GM12891 (cell line): ENCODE measurements at regions not wholly inside any gene's neighbourhood (a gene's known extent, or its start where the extent isn't known, plus 50 kb on each side); places are given as distances from the start of the nearest gene placed in this dataset.

Experiments used
- DNase-seq: peaks from one replicate; pipeline ENCODE4 v3.0.0; 2011; ENCODE audit warnings: low spot score; ENCODE audit not compliant: insufficient read length
- FAIRE-seq: peaks from 2 replicates; lab custom pipeline; 2011; peaks lifted over from hg19 to GRCh38; lab: Jason Lieb, UNC
- PAX5 ChIP-seq: IDR thresholded peaks from 2 replicates; pipeline ENCODE4 v1.6.1; 2011; ENCODE audit warnings: low read length, moderate library complexity, mild to moderate bottlenecking; ENCODE audit not compliant: insufficient read depth, severe bottlenecking
- POLR2A ChIP-seq: IDR thresholded peaks from 2 replicates; pipeline ENCODE4 v1.6.1; 2011; ENCODE audit warnings: low read depth, low read length, control low read depth
- POLR2AphosphoS5 ChIP-seq: IDR thresholded peaks from 2 replicates; pipeline ENCODE4 v1.6.1; 2011; ENCODE audit warnings: low read depth, low read length, control low read depth
- POU2F2 ChIP-seq: IDR thresholded peaks from 2 replicates; pipeline ENCODE4 v1.6.1; 2011; ENCODE audit warnings: low read depth, mild to moderate bottlenecking, control low read depth, low read length, moderate library complexity
- SPI1 ChIP-seq: IDR thresholded peaks from 2 replicates; pipeline ENCODE4 v1.6.1; 2011; ENCODE audit warnings: low read depth, low read length, control low read depth
- TAF1 ChIP-seq: IDR thresholded peaks from 2 replicates; pipeline ENCODE4 v1.6.1; 2011; ENCODE audit warnings: low read depth, low read length, control low read depth

DNA sequence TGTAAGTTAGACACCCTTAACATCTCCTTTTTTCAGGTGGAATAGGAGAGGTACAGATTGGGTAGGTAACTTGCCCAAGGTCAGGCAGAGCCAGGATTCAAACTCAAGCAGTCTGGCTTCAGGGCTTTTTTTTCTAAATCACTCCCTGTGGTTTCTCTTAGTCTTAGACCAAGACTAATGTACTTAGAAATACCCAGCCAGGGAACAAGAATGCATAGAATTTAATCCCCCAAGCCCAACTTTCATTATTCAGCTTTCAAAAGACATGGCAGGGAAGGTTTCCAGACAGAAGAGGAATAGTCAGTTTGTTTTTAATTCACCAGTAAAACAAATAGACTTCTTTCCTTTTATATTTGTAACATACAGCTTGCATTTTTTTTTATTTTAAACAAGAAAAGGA lies 305.2 kb upstream of the RBFOX1 start:
- DNase-seq (no peak), FAIRE-seq (no peak)
- TF ChIP-seq POU2F2 = no peak

DNA sequence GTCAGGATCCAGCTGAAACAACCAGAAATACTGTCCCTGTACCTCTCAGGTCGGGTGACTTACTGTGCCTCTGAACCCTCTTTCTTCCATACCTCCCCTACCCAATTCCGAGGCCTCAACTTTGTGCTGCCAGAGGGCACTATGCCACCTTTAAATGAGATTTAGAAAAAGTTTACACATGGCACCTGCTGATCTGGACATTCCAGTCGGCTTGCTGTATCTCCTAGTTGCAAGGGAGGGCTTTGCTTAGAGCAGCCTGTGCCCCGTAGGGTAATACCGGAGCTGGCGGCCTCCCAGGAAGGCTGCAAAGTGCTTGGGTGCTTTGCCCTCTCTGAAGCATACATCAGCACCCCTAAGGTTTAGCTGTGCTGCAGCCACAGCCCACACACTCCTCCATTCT lies 306.0 kb upstream of the RBFOX1 start:
- FAIRE-seq (no peak), DNase-seq (no peak)
- TF ChIP-seq POU2F2 (no peak), TAF1 (no peak), POLR2AphosphoS5 (no peak), SPI1 (no peak), POLR2A (no peak), PAX5 (no peak)

- no peak for FAIRE-seq
- TF ChIP-seq TAF1 = no peak
- DNase-seq = peak; percentile 41
Measured at GRCh38 chr16:7025616-7026190, 306.9 kb upstream of the RBFOX1 start.

DNA sequence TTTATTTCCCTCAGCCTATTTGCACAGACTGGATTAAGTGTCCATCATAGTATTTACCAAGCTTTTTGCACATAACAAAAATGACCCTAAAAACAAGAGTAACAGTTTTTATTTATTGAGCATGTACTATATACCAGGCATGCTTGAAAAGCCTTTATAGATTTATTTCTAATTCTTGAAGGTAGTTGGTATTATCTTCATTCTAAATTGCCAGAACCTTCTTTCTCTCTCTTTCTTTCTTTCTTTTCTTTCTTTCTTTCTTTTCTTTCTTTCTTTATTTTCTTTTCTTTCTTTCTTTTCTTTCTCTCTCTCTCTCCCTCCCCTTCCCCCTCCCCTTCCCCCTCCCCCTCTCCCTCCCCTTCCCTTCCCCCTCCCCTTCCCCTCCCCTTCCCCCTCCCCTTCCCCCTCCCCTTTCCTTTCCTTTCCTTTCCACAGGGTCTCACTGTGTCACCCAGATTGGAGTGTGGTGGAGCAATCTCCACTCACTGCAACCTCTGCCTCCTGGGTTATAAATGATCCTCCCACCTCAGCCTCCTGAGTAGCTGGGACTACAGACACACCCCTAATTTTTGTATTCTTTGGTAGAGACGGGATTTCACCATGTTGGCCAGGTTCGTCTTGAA lies 310.9 kb upstream of the RBFOX1 start:
- FAIRE-seq (no peak), DNase-seq (no peak)
- no peak for TF ChIP-seq POU2F2
- no peak for TF ChIP-seq PAX5
- TF ChIP-seq POLR2AphosphoS5 = no peak
- TF ChIP-seq SPI1 = no peak
- no peak for TF ChIP-seq TAF1
- no peak for TF ChIP-seq POLR2A

DNA sequence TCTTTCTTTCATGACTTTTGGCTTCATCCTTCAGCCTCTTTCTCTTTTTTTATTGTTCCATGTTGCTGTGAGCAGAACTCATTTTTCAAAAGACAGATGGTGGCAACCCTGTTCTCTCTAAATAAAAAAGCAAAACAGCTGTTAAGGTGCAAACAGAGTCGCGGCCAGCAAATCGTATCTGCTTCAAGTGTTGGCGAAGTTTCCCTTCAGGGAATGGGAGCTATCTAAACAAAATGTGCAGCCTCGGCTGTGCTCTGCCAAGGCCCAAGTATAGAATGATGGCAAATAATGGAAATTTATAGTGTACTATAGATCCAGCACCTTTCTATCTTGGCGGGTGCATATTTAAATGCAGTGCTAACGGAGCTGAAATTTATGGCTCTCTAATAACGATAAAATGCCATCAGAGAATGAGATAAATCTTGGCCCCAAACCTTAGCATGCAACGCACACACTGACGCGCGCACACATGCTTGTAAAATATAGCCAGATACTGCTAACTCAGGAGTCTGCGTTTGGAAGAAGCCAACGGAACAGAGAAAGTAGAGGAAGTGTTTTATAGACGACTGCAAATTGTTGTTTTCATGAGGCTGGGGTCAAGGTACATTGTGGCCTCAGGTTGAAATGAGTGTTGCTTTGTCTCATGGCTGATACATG lies 315.5 kb upstream of the RBFOX1 start:
- FAIRE-seq = no peak
- TF ChIP-seq TAF1 = no peak
- TF ChIP-seq SPI1 = no peak
- TF ChIP-seq POU2F2 = no peak
- no peak for TF ChIP-seq POLR2AphosphoS5
- no peak for TF ChIP-seq PAX5
- TF ChIP-seq POLR2A = no peak
- no peak for DNase-seq

DNA sequence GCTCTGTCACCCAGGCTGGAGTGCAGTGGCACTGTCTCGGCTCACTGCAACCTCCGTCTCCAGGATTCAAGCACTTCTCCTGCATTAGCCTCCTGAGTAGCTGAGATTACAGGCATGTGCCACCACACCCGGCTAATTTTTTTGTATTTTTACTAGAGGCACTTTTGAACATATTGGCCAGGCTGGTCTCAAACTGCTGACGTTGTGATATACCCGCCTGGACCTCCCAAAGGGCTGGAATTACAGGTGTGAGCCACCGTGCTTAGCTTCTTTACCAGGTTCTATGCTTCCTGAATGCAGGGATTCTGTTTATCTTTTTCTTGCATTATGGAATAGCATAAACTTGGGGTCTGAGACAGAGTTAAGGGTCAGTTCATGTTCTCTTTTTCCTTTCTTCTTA lies 317.9 kb upstream of the RBFOX1 start:
- no peak for TF ChIP-seq PAX5
- no peak for TF ChIP-seq POLR2AphosphoS5
- no peak for TF ChIP-seq POU2F2
- TF ChIP-seq TAF1 = no peak
- TF ChIP-seq SPI1 = no peak
- TF ChIP-seq POLR2A = no peak
- FAIRE-seq (no peak), DNase-seq (no peak)

DNA sequence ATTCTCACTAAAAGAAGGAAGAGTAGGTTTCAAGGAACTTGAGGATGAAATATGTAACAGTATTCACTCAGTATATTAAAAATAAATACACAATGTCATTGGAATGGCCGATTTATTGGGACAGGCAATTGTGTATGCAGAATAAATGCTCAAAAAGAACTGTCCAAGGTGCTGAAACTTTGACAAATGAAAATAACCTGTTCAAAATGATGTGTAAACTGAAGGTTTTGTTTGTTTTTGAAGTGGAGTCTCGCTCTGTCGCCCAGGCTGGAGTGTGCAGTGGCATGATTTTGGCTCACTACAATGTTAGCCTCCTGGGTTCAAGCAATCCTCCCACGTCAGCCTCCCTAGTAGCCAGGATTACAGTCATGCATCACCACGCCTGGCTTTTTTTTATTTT lies 318.7 kb upstream of the RBFOX1 start:
- DNase-seq = no peak
- FAIRE-seq = no peak
- no peak for TF ChIP-seq POU2F2
- TF ChIP-seq SPI1 = no peak
- TF ChIP-seq POLR2AphosphoS5 = no peak

- TF ChIP-seq POLR2AphosphoS5 (no peak), TAF1 (no peak), SPI1 (no peak), PAX5 (no peak), POU2F2 (no peak), POLR2A (no peak)
- DNase-seq (no peak), FAIRE-seq (no peak)
Measured at GRCh38 chr16:7004266-7004665, 328.4 kb upstream of the RBFOX1 start.

GRCh38 chr16:6993544-6993943 lies 339.1 kb upstream of the RBFOX1 start:
- no peak for TF ChIP-seq POU2F2
- no peak for TF ChIP-seq SPI1
- TF ChIP-seq PAX5 = no peak
- no peak for TF ChIP-seq TAF1
- no peak for TF ChIP-seq POLR2AphosphoS5
- TF ChIP-seq POLR2A = no peak
- DNase-seq (no peak), FAIRE-seq (no peak)

DNA sequence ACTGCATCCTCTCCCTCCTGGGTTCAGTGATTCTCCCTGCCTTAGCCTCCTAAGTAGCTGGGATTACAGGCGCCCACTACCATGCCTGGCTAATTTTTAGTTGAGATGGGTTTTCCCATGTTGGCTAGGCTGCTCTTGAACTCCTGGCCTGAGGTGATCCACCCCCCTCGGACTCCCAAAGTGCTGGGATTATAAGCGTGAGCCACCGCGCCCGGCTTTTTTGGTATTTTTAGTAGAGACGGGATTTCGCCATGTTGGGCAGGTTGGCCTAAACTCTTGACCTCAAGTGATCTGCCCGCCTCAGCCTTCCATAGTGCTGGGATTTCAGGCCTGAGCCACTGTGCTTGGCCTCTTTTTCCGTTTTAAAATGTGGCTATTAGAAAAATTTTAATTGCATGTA lies 343.8 kb upstream of the RBFOX1 start:
- TF ChIP-seq POLR2AphosphoS5 (no peak), TAF1 (no peak), POU2F2 (no peak), POLR2A (no peak), SPI1 (no peak), PAX5 (no peak)
- DNase-seq (no peak), FAIRE-seq (no peak)
